HG03439 (cell line): ENCODE measurements at regions not wholly inside any gene's neighbourhood (a gene's known extent, or its start where the extent isn't known, plus 50 kb on each side); places are given as distances from the start of the nearest gene placed in this dataset.

Experiments used
- ATAC-seq: cut with Tn5 transposase; IDR thresholded peaks from one replicate; pipeline ENCODE4 v1.9.1; 2021; ENCODE audit warnings: mild to moderate bottlenecking, moderate library complexity; ENCODE audit not compliant: unreplicated experiment

DNA sequence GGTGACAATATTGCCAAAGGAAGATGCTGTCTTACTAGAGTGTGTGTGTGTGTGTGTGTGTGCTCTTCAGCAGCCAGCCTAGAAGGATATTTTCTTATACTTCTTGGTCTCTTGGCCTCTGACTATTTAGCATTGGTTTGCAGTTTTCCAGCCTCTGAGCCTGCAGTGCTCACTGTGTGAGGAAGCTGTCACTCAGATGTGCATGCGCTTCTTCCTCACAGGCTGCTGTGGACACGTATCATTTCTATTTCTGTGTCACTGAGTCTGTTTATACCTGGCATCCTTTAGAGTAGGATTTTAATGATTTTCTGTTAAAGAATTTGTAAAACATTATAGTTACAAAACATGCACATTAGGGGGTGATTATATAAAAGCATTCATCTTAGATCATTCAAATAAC lies 83.3 kb downstream of the ALDH8A1 start:
- no peak for ATAC-seq

DNA sequence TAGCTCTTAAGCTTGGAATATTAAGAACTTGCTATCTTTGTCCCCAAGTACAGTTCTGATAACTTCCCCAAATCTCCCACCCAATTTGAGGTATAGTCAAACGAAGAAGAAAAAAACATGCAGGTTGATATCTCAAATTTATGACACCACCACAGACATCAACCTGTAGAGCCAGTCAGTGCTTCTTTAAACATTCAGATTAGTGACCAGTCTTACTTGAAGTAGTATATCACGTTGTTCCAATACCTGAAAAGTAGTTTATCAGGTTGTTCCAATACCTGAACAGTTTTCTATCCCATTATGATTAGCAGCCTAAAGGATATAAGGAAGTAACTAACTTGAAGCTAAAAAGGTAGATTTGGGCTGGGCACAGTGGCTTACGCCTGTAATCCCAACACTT lies 85.3 kb downstream of the ALDH8A1 start:
- ATAC-seq, result no peak

DNA sequence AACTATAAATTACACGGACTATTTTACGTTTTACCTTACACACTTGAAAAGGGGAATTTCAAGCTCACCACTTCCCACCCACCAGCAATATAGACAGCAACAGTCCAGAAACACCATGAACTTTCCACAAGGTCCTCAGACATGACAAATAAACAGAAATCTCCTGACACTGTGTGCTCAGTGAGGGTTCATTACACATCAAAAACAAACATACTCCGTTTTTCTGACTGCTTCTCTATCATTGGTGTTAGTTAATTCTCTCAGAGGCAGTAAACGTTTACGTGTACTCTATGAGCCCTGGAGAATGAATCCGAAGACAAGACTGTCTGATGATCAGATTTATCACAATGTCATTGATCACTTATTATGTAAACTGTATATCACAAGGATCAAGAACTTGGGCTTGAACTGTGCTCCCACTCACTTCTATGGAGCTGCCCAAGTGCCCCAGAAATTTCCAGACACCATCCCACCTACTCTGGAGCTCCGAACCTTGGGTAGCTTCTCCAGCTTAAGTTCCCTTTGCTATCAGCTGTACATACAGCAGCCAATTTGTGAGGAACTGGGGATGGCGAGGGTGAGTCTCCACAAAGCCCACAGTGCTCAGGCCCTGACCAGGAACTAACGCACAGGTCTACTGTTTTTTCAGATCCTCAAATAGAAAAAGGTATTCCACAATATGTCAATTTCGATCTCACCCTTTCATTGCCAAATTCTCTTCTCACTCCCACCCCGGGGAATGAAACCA lies 86.0 kb downstream of the ALDH8A1 start:
- ATAC-seq, result no peak

DNA sequence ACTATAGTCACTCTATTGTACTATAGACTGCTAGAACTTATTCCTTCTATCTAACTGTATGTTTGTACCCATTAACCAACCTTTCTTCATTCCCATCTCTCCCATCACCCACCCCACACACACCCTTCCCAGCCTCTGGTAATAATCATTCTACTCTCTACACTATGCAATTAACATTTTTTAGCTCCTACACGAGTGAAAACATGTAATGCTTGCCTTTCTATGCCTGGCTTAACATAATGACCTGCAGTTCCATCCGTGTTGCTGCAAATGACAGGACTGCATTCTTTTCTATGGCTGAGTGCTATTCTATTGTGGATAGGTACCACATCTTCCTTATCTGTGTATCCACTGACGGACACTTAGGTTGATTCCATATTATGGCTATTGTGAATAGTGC lies 95.5 kb downstream of the ALDH8A1 start:
- no peak for ATAC-seq

DNA sequence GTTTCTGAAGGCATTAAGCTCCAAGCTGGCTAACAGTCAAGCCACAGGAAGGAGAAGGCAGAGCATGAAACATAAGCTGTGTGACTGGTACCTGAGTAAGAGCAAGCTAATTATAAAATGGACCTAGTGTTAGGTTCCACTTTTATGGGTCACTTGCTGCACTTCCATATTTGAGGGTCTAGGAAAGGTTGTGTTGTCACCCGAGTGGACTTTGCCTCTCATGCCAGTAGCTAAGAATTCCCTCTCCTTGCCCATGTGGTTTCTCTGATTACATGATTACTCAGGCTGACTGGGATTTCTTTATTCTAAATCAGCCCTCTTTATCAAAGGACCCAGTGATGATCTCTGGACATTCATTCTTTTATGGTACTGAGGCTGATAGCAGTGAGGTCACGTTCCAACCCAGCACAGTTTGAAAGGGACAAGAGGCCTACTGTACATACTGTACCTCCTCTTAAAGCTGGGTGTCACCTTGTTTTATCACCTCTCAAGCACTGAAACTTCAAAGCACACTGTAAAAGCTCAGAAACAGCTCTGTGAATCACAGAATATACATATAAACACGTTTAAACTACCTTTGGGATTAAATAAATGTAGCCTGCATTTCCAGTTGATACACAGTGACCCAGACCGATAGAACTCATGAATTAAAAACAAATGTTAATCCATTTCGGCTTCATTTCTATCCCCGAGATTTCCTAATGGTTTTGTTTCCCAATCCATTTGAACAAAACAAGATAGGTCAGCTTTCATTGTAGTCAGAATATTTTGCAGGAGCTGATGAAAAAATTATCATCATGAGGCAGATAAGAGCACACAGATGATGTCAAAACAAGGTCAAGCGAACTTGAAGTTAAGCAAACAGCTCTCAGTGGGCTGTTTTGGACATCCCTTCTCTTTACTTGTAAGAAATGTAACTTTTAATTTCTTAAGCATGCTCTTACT lies 96.5 kb downstream of the ALDH8A1 start:
- ATAC-seq, result no peak

DNA sequence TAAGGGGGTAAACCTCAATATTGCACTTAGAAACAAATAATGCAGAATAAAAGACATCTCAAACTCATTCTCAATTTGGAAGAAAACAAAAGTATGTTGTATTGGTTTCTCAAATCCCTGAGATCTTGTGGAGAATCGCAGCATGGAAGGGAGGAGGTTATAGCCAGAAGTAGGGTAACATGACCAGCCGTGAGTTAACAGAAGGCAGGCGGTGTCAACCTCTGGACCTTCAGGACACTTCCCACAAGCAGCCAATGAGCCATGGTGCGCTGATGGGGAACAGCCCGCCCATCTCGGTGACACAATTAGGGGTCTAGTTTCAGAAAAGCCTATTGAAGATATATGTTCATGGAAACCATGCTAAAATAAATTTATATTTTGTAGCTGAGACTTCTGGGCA lies 98.4 kb downstream of the ALDH8A1 start:
- no peak for ATAC-seq

DNA sequence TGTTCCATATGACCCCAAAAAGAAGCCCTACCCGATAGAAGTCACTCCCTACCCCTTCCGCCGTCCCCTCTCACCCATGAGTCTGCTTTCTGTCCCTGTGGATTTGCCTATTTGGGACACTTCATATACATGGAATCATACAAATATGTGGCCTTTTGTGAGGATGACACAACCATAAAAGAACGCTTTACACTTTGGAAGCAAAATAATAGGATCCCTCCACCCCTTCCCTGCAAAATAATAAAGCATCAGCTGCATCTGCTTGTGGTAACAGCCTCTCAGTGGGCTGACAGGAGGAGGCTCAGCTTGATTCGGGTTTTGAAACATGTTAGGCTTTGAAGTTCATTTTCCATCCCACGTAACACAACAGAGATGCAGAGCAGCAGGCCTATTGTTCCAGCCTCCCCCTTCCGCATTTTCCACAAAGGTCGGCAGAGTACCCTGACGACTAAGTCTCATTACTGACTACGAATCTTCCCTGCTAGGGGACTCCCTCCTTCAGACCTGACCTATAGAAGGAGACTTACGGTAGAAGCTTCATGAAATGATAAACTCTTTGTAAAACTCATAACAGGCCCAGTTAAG lies 99.1 kb downstream of the ALDH8A1 start:
- no peak for ATAC-seq

DNA sequence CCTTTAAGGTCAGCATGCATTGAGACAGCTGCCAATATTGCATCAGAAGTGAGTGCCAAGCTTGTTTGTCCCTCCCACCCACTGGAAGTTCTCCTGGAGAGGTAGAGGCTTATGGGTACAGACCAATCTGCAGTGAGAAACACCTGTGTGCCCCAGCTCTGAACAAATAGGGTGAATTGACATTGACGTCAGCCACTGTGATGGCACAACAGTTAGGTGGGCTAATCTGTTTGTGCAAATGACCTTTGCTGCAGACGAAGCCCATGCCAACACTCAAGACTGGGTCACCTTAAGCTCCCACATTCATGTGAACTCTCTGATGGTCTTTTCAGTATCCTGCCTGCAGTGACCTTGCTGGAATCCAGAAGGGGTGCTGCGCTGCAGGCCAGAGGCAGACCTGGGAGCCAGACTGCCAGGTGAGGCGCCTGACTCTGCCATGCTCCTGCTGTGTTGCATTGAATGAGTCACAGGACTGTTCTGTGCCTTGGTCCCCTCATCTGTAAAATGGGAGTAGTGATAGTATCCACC lies 99.9 kb downstream of the ALDH8A1 start:
- no peak for ATAC-seq

DNA sequence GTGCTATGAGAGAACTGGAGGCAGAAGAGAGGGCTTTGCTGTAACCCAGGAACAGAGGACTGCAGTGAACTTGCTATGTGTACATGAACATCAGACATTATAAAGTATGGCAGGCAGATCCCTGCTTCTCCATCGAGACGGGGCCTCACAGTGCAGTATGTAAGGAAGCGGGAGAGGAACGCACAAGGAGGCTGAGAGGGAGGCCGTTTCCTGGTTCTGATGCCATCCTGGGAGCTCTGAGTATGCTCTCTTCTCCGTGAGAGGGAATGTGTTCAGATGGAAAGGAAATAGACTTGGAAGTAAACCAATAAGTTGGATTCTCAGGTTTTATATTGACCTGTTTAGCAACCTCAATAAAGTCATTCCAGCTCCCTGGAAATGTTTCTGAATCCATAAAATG lies 101.8 kb downstream of the ALDH8A1 start:
- no peak for ATAC-seq

DNA sequence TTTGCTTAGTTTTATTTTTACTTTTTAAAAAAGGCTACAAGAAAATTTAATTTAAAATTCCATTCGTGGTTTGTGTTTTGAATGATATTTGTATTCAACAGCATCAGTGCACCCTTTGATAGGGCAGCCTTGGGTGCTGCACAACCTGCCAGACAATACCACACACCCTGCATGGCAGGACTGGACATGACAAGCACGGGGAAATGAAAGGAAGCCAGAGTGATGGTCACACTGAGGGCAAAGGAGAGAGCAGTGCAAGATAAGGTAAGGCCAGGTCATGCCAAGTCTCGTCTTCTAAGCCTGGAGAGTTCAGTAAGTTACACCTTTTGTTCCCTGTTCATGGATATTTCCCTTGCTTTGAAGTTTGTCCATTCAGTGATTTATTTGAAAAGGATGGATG lies 103.0 kb downstream of the ALDH8A1 start:
- ATAC-seq, result no peak

DNA sequence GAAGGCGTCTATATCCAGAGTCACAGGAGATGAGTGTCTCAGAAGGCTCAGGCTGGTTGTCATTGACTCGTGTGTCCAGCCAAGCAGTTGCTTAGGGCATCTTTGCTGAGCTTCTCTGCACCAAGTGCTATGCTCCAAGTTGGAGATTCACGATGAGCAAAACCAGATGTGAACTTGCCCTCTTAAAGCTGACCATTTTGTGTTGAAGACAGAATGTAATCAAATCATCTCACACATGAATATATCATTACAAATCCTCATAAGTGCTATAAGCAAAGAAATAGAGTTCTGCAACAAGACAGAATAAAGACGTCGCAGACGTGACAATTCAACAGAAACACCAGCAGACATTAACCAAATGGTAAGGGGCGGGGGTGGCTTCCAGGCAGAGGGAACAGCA lies 103.9 kb downstream of the ALDH8A1 start:
- ATAC-seq, result no peak

DNA sequence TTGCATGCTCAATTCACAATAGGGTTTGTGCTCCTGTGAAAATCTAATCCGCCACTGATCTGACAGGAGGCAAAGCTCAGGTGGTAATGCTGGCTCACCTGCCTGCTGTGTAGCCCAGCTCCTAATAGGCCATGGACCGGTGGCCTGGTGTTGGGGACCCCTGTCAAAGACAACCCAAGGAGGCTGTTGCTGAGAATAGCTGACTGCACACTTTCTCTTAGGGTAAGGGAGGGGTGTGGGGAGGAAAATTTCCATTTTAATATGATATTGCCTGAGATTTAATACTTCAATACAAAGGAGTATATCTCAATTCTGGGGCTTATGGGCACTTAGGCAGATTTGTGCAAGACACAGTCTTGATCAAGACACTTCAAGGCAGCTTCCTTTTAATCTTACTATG lies 105.8 kb downstream of the ALDH8A1 start:
- ATAC-seq, result no peak

DNA sequence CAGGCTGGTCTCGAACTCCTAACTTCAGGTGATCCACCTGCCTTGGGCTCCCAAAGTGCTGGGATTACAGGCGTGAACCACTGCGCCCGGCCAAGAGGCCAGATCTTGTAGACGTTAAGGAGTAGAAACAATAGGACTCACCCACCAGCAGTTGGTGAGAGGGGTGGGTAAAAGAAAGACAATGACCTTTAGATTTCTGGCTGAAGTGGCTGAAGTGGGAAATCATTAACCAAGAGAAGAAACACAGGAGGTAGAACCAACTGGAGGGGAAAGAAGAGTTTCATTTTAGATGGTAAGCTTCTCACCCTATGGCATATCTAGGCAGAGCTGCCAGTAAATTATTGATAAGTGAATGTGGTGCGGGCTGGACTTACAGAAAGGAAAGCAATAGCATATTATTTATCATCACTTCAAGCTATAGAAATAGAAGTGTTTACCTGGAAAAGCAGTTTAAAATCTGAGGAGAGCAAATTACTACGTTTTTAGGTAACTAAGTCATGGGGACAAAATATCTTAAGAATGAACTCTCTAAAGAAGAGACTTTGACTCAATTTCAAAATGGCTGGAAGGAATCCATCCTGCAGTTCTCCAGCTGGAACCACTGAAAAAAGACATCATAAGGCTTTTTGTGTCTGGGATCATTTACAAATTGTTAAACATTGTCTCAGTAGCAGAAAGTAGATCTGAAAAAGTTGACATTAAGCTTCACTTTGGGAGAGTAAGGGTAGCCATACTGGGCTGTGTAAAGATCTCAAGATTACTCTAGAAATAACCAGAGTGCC lies 109.6 kb downstream of the ALDH8A1 start:
- no peak for ATAC-seq

DNA sequence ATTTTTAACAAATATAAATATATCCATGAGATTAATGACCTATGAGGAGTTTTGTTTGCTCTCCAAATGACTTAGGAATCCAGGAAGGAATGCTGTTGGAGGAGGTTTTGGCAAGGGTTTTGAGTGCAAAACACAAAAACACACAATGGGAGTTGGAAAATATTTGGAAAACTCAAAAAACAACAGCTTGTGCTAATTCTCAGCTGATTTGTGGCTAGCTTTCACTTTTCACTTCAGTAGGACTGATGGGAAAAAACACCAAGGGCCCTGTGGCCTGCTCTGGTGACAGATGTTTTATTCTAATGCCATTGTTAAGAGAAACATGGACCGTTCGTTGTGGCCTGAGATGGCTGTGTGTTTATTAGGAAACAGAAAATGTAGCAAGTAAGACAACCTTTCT lies 113.9 kb downstream of the ALDH8A1 start:
- ATAC-seq, result no peak

DNA sequence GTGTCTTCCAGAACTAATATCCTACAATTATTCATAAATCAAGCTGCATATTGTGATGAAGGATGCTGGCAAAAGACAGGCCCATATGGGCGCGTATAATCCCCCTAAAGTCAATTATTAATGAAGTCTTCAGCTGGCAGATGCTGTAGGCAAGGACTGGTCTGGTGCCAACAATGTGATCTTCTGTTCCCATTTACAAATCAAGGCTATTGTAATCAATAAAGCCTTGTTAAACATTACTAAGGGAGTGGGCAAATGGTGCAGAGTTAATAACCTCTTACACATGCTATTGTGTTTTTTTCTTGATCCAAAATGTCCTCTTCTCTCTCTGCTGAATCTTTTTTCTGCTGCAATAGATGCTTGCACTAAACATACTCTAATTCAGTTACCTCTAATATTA lies 119.0 kb downstream of the ALDH8A1 start:
- no peak for ATAC-seq

DNA sequence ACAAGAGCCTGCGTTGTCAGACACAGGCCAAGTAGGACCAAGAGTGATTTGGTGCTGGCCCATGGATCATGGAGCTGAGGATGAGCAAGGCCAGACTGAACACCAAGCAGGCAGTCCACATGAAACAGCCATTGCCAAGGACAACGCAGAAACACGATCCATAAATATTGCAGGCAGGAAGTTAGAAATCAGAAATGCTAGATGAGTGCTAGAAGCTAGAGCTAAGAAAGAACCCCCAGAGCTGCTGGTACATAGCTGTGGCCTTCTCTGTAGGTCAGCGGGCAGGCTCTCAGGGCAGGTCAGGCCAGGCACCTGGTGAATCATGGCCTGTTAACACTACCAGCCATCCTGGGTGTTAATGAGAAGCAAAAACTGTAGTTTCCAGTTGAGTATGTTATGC lies 119.7 kb downstream of the ALDH8A1 start:
- no peak for ATAC-seq

DNA sequence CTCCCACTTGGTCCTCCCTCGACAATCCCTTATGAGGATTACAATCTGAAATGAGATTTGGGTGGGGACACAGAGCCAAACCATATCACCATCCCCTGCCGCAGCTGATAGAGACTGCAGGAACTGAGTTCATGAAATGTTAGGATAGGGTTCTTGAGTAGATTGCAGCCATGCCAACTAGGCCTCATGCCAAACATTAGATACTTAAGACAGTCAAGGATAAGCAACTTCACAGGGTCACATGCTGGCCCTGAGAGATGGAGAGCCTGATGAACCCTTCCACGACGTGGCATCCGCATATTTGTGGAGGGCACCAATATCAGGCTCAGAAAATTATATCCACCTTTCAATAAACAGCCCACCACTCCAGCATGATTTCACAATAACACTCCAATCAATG lies 121.3 kb downstream of the ALDH8A1 start:
- ATAC-seq, result no peak

DNA sequence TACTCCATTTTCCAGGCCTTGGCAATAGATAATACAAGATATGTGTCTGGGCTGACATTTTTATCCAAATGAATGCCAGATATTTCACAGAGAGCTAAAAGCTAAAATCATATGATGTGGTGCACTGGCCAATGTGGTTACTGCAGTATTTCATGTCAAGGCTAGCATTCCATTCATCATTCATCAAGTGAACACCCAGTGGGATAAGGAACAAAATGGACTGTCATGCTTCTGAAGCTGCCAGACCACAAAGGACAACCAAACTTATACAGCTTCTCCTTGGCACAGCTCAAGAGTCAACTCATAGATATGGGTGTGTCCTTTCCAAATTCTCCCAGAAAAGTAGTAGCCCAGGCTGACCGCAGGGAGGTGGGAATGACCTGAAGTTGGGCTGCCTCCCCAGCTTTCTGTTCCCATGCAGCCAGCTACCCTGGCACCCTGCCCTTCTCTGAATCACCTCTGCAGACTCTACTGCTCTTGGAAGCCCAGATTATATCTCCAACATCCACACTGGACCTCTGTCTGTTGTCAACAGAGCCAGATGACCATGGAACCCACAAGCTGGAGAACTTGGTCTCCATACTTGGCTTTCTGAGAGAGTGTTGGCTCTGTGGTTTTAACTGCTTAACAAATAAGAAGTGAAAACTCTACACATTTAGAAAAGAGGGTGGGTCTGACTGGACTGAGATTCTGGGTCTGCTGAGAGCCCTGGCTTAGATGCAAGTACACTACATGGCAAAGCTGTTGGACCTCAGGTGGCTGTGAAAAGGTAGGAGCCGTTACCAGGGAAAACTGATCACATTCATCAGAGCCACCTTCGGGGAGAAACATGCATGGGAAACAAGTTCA lies 122.8 kb downstream of the ALDH8A1 start:
- ATAC-seq, result no peak

DNA sequence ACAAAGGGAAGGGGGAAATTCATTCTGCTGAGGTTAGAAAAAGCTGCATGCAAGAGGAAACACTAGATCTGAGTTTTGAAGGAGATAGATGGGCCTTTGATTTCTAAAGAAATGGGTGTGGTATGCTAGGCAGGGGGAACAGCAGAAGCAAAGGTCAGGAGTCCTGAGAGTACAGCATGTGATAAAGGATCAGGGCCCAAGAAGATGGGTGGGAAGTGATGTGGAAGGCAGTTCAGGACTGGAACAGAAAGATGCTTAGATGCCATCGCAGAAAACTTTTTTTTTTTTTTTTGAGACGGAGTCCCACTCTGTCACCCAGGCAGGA lies 126.2 kb downstream of the ALDH8A1 start:
- no peak for ATAC-seq
